Heart left ventricle (tissue), 13 donors: ENCODE measurements at regions not wholly inside any gene's neighbourhood (a gene's known extent, or its start where the extent isn't known, plus 50 kb on each side); places are given as distances from the start of the nearest gene placed in this dataset.

ENCODE experiments used
- CTCF ChIP-seq, 12 donors: fragments of 200-600 bp; sonication (generic) in 4 of 12; IDR thresholded peaks; one replicate each; pipeline versions ENCODE4 v1.5.0 to v1.8.0; 2018 to 2022; ENCODE audit warnings: antibody characterized with exemption in 12 of 12, mild to moderate bottlenecking in 5 of 12
- POLR2A ChIP-seq, 2 donors: fragments of 450-650 bp; IDR thresholded peaks; one replicate each; pipeline ENCODE4 v1.6.1; 2017; ENCODE audit warnings: antibody characterized with exemption in 2 of 2, mild to moderate bottlenecking in 2 of 2, moderate library complexity in 2 of 2
- donor health status: ischemic (EF 13 %, LVEDD 7.1; RV severe dilation, severe dysfunction).
- donor health status: DM: no; HTN: yes; CAD: no.
- donor health status: DM: no; HTN: no; CAD: no.
- donor health status: ischemic (EF 25% LVEDD 6.9; RV normal size, moderate dysfunction).
- donor health status: ischemic (EF 25% LVEDD 5.7; RV mildly dilated, moderate dysfunction).
- donor health status: ischemic (EF 35%, LVEDD 5.7; RV mildly dilated, moderate dysfunction).
- donor health status: nonischemic (EF 11% LVEDD 7.7; RV severe dilation, severe dysfunction).
- donor health status: DM: yes; HTN: yes; CAD: no.
- donor health status: PGD.
- donor health status: ischemic (EF 29% LVEDD 5.4; RV normal size, mild dysfunction).
- donor health status: nonischemic (EF 23%, LVEDD 6.1; RV moderate dilation, normal function).

DNA sequence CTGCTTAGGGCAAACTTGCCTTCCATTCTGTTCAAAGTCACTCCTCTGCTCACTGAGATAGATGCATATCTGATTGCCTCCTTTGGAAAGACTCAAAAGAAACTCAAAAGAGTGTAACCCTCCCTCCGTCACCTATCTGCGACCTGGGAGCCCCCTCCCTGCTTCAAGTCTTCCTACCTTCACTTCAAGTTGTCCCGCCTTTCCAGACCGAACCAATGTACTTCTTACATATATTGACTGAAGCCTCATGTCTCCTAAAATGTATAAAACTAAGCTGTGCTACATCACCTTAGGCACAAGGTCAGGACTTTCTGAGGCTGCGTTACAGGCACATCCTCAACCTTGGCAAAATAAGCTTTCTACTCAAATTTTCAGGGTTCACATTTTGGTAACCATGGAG, 77.4 kb upstream of the C1GALT1 start:
- TF ChIP-seq CTCF (IDR thresholded peaks at IDR 0.05) (no peak), POLR2A (IDR thresholded peaks at IDR 0.05) (no peak)
